ENCODE measurements at regions not wholly inside any gene's neighbourhood (a gene's known extent, or its start where the extent isn't known, plus 50 kb on each side); places are given as distances from the start of the nearest gene placed in this dataset.

- H3K4ac ChIP-seq (ENCODE audit: low read depth, low read length): no peak overlapping the region; the same call in 1 of the 2 replicates
- H3K27ac ChIP-seq (ENCODE audit: insufficient read depth, low read length): no peak overlapping the region
- no peak overlapping the region for H2BK5ac ChIP-seq (ENCODE audit: low read depth, low read length, poor library complexity, severe bottlenecking)
- no peak overlapping the region for H2BK15ac ChIP-seq (ENCODE audit: low read depth, low read length)
- no peak overlapping the region for H2AFZ ChIP-seq (replicated peaks; ENCODE audit: low read length, poor library complexity)
- H2BK120ac ChIP-seq (ENCODE audit: low read depth, low read length): no peak overlapping the region
- no peaks in the 10 kb centered on the region for H4K20me1 ChIP-seq (ENCODE audit: insufficient read depth, low read length)
- 50% methylated on average over 1 of the region's 2 CpGs; no CpG with 5 or more reads in 1 of the 2 experiments for WGBS, 2 experiments (ENCODE audit: extremely low coverage in 2 of 2, insufficient read length in 1 of 2)
- H3K4me2 ChIP-seq (ENCODE audit: low read depth, low read length): no peak overlapping the region
- no peak overlapping the region for H4K91ac ChIP-seq (ENCODE audit: insufficient read depth, low read depth, low read length)
- peak; percentile 46 for DNase-seq
- no peaks in the 10 kb centered on the region for H3K27me3 ChIP-seq (ENCODE audit: control insufficient read depth, insufficient read depth, low read length)
- no peaks in the 10 kb centered on the region for H3K36me3 ChIP-seq (ENCODE audit: control insufficient read depth, insufficient read depth, low read length)
- H3K9me3 ChIP-seq (ENCODE audit: control insufficient read depth, insufficient read depth, low read length): no peaks in the 10 kb centered on the region
- no peak overlapping the region for H3K23ac ChIP-seq (ENCODE audit: low read depth, low read length)
- H4K8ac ChIP-seq (ENCODE audit: low read depth in 2 of 2, low read length in 2 of 2): no peak overlapping the region
- H3K4me1 ChIP-seq (ENCODE audit: control insufficient read depth, insufficient read depth, low read length): peaks cover 12% of the 10 kb centered on the region
- intact Hi-C loops (cut with micrococcal nuclease): no loop called here
- H3K56ac ChIP-seq (ENCODE audit: extremely low read depth, insufficient read depth, low read length): no peak overlapping the region
- H2BK20ac ChIP-seq (ENCODE audit: low read depth, low read length): no peak overlapping the region
- H3K4me3 ChIP-seq (ENCODE audit: insufficient read depth, low read depth, low read length): no peak overlapping the region
- H2AK9ac ChIP-seq (replicated peaks; ENCODE audit: low read depth, low read length, poor library complexity): no peak overlapping the region
- H2AK5ac ChIP-seq (ENCODE audit: low read depth, low read length): no peak overlapping the region
- no peak for TF ChIP-seq RFX5 (IDR thresholded peaks at IDR 0.05; ENCODE audit: low read depth, low read length)
- TF ChIP-seq CEBPB (IDR thresholded peaks at IDR 0.05; ENCODE audit: low read depth, low read length): no peak
- 0 out of 2 replicates have a peak, but pooled peaks have one; percentile 28 for TF ChIP-seq FOS (IDR thresholded peaks at IDR 0.05; ENCODE audit: low read depth, low read length)
- CTCF ChIA-PET: no interaction called here
- no peak overlapping the region for H4K5ac ChIP-seq (ENCODE audit: low read depth, low read length)
- no TSS peak for BruUV-seq (replicated peaks)
- POLR2A ChIA-PET (ENCODE audit: unreplicated experiment): no interaction called here
- dilution Hi-C loops (cut with HindIII; ENCODE audit: low sequenced_read_pairs, unreplicated experiment): no loop called here
- peak; percentile 58 for ATAC-seq (ENCODE audit: low read depth)
- no peaks in the 10 kb centered on the region for H3K79me1 ChIP-seq (ENCODE audit: low read depth in 1 of 2, low read length in 2 of 2)
- no peak overlapping the region for H3K18ac ChIP-seq (ENCODE audit: low read depth, low read length)
- H3K14ac ChIP-seq (replicated peaks; ENCODE audit: low read depth, low read length): peak overlapping the region; percentile 38; the same call in 1 of the 2 replicates
- no peaks in the 10 kb centered on the region; the same call in 1 of the 2 replicates for H3K9me1 ChIP-seq (ENCODE audit: insufficient read depth, low read length)
- in situ Hi-C loops (cut with MboI; ENCODE audit: low sequenced_read_pairs): no loop called here
- no peak overlapping the region for H3K9ac ChIP-seq (ENCODE audit: low read depth, low read length)
Observed at GRCh38 chr18:24982831-24983230, 369.1 kb downstream of the ZNF521 start.
